Gastrocnemius medialis (tissue), 4 donors: ENCODE measurements at regions not wholly inside any gene's neighbourhood (a gene's known extent, or its start where the extent isn't known, plus 50 kb on each side); places are given as distances from the start of the nearest gene placed in this dataset.

ENCODE experiments used
- CTCF ChIP-seq, 5 experiments: fragments of 450-650 bp in 3 of 5; fragments of 200-600 bp in 2 of 5; sonication (generic) in 2 of 5; IDR thresholded peaks in 4 of 5; conservative IDR thresholded peaks in 1 of 5; 1 replicate in 4 of 5; 2 replicates in 1 of 5; pipeline ENCODE4 v1.5.1; 2016 to 2019; ENCODE audit warnings: antibody characterized with exemption in 5 of 5, mild to moderate bottlenecking in 3 of 5, moderate library complexity in 3 of 5
- POLR2A ChIP-seq, 2 donors: fragments of 450-650 bp; IDR thresholded peaks; one replicate each; pipeline ENCODE4 v1.6.1; 2017; ENCODE audit warnings: antibody characterized with exemption in 2 of 2, mild to moderate bottlenecking in 2 of 2, moderate library complexity in 2 of 2

GRCh38 chr6:92000112-92000511 is 1413.2 kb upstream of the MAP3K7 start:
- no peak for TF ChIP-seq CTCF (IDR thresholded peaks at IDR 0.05 in 4 of 5, conservative IDR thresholded peaks at IDR 0.05 in 1 of 5)
- TF ChIP-seq POLR2A (IDR thresholded peaks at IDR 0.05), result no peak
